GM19463 (cell line): ENCODE measurements at regions not wholly inside any gene's neighbourhood (a gene's known extent, or its start where the extent isn't known, plus 50 kb on each side); places are given as distances from the start of the nearest gene placed in this dataset.

Source experiments
- ATAC-seq: cut with Tn5 transposase; IDR thresholded peaks from one replicate; pipeline ENCODE4 v1.9.1; 2021; ENCODE audit warnings: mild to moderate bottlenecking, moderate library complexity; ENCODE audit not compliant: unreplicated experiment

- ATAC-seq, result no peak
These were observed 53.9 kb upstream of the KLF13 start for GRCh38 chr15:31272558-31273257.

- ATAC-seq, result no peak
These were observed 53.2 kb upstream of the KLF13 start for GRCh38 chr15:31273258-31273941.

DNA sequence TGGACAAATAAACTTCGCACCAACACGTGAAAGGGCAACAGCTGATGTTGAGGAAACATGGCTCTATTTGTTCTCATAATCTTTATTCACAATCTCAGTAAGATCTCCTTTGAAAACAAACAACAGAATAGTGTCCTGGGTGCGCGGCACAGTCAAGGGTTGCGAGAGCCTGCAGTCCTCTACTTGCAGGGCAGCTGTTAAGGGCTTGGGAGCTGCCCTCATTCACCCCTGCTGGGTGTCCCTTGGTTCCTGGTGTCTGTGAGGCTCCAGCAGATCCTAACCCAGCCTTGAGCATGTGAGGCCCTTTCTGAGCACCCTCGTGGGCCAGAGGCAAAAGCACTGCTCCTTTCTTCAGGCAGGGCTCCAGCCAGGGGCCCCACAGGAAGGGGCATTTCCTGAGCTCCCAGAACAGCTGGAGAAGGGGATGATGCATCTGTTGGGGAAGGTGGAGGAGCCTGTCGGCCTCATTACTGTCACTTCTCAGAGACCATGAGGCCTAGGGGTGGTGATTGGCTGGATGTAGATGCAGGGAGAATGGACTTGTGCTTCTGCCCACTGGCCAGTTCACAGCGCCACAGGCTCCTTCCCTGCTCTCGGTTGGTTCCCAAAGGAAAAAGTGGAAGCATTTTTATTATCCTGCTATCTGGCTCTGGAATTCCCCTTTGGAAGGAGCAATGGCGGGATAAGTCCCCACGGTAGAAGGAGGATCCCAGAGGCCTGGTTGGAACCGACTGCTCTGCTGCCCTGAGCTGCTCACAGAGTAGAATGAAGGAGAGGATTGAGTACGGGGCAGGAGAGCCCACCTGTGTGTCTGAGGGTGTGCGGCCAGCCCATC is 51.9 kb upstream of the KLF13 start:
- no peak for ATAC-seq

DNA sequence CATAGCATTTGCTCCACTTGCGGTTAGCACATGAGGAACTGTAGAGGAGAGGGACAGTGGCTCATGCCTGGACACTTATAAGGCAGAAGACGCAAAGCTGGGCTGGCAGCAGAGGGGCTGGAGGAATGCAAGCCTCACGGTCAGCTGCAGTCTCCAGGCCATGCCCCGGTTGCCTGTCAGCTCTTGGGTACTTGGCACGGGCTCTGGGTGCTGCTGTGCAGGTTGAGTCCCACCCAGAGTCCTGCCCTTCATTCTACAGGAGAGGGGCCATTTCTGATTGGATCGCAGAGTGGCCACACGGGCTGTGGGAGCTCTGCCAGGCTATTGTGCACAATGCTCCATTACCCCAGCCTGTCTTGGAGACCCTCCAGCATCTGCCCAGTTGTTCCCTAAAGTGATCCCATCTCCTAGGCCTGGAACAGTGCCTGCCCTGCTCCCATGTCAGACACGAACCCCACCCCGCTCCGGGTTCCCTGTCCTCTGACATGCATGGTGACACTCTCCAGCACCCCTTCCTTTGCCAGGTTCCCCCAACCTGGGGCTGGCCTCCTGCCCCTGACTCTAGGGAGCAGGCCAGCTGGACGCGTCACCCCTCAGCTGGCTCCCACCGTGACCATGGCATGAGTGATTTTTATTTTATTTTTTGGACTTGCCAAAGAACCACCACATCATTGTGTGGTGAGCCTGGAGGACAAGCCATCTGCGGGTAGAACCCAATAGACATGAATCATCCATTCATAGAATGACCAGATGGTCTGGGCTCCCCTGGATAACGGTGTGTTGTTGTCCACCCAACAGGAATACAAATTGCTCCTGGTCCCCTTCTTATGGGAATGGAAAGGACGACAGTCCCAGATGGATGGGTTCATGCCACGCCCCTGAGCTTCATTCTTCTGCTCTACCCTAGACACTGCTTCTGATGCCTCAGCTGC is 51.0 kb upstream of the KLF13 start:
- ATAC-seq, result no peak

DNA sequence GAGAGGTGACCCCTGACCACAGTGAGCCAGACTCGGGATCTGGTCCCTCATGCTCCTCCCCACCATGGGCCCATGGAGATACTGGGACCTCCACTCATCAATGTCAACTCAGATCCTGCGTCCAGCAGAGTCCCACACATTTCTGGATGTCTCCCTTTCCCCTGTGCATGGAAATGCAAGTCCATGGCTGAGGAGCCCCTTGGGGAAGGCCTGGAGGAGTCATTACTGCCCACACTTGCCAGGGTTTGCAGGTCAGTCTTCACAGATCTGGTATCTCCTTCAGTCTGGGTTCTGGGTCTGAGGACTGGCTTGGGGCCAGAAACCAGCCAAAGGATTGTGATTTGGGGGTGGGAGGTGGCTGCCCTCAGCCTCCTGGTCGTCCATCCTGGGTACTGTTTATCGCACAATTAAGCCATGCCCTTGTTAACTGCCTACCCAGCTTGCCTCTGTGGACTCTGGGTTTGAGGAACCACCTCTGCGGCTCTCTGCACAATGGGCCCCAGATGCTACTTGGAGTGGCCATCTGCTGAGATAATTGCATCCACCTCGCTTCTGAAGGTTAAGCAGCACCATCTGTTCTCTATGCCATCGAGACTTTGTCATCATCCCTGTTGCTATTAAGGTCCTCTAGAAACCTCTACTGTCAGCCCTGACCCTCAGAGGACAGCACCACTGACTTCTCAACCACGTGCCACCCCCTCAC is 49.9 kb upstream of the KLF13 start:
- no peak for ATAC-seq
